ENCODE measurements at regions not wholly inside any gene's neighbourhood (a gene's known extent, or its start where the extent isn't known, plus 50 kb on each side); places are given as distances from the start of the nearest gene placed in this dataset.

- Histone ChIP-seq H3K27ac (no peak overlapping the region), H3K36me3 (no peaks in the 10 kb centered on the region), H3K27me3 (peaks cover 3% of the 10 kb centered on the region), H3K9me3 (no peaks in the 10 kb centered on the region), H3K4me1 (ENCODE audit: insufficient read depth) (no peaks in the 10 kb centered on the region), H3K4me3 (no peak overlapping the region)
- no peak for TF ChIP-seq EP300 (IDR thresholded peaks at IDR 0.05)
- TF ChIP-seq, protein P1, sequence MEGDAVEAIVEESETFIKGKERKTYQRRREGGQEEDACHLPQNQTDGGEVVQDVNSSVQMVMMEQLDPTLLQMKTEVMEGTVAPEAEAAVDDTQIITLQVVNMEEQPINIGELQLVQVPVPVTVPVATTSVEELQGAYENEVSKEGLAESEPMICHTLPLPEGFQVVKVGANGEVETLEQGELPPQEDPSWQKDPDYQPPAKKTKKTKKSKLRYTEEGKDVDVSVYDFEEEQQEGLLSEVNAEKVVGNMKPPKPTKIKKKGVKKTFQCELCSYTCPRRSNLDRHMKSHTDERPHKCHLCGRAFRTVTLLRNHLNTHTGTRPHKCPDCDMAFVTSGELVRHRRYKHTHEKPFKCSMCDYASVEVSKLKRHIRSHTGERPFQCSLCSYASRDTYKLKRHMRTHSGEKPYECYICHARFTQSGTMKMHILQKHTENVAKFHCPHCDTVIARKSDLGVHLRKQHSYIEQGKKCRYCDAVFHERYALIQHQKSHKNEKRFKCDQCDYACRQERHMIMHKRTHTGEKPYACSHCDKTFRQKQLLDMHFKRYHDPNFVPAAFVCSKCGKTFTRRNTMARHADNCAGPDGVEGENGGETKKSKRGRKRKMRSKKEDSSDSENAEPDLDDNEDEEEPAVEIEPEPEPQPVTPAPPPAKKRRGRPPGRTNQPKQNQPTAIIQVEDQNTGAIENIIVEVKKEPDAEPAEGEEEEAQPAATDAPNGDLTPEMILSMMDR (IDR thresholded peaks at IDR 0.05) = no peak
- no peak for TF ChIP-seq POLR2A (IDR thresholded peaks at IDR 0.05)
- DNase-seq = no peak
- intact Hi-C loops (cut with DNase I) = loop anchor here in 1 of 4 donors (5.0 kb wide), 1 partner anchor 104 kb away; no protein-coding TSS in a partner anchor
Observed at GRCh38 chr9:115533511-115533910, 415.6 kb upstream of the TNC start.

GRCh38 chr9:115540091-115540490 lies 422.1 kb upstream of the TNC start:
- Histone ChIP-seq H3K4me1 (ENCODE audit: insufficient read depth) (no peaks in the 10 kb centered on the region), H3K4me3 (no peak overlapping the region), H3K36me3 (no peaks in the 10 kb centered on the region), H3K27me3 (peaks cover 3% of the 10 kb centered on the region), H3K9me3 (no peaks in the 10 kb centered on the region), H3K27ac (no peak overlapping the region)
- intact Hi-C loops (cut with DNase I) = no loop called here
- no peak for TF ChIP-seq EP300 (IDR thresholded peaks at IDR 0.05)
- TF ChIP-seq POLR2A (IDR thresholded peaks at IDR 0.05) = no peak
- TF ChIP-seq, protein P1 (IDR thresholded peaks at IDR 0.05) = no peak
- no peak for DNase-seq
- 4 to 13% (median 9%) methylated on average over 2 of the region's 2 CpGs for WGBS, 3 donors

GRCh38 chr9:115543511-115543910 lies 425.6 kb upstream of the TNC start:
- Histone ChIP-seq H3K4me1 (ENCODE audit: insufficient read depth) (no peaks in the 10 kb centered on the region), H3K36me3 (no peaks in the 10 kb centered on the region), H3K9me3 (no peaks in the 10 kb centered on the region), H3K4me3 (no peak overlapping the region), H3K27me3 (no peaks in the 10 kb centered on the region), H3K27ac (no peak overlapping the region)
- TF ChIP-seq POLR2A (IDR thresholded peaks at IDR 0.05) = no peak
- TF ChIP-seq, protein P1 (IDR thresholded peaks at IDR 0.05) = no peak
- TF ChIP-seq EP300 (IDR thresholded peaks at IDR 0.05) = no peak
- WGBS, 3 donors = 89 to 100% (median 91%) methylated on average over 1 of the region's 1 CpG
- intact Hi-C loops (cut with DNase I) = no loop called here
- no peak for DNase-seq

DNA sequence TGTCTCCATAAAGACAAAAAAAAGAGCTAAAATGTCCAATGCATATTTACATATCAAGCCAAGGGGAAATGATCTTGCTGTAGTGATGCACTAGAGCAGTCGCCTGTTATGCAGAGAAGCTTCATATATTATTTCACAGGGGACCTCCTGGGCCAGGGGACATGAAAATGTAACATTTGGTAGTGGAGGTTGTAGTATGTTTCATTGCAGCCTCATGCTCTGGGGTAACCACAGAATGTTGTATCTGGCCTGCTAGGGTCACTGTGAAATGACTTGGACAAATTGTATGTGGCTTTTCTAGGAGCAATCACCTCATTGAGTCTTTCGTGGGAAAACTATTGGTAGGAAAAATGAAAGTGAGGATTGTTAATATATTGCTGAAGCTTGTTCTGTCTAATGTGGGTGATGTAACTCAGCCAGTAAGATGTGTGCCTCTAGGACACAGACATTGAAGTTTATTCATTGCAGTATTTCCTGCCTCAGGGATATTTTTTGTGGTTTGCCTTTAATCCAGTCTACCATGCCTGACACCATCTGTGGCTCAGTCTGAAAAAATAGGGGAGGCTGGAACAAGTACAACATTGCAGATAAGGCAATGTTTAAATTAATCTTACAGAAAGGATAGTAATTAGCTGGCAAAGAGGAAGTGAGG lies 430.8 kb upstream of the TNC start:
- intact Hi-C loops (cut with DNase I) = no loop called here

More for the DNA sequence above, 430.8 kb upstream of the TNC start:
- H3K4me3 ChIP-seq = no peak overlapping the region
- no peaks in the 10 kb centered on the region for H3K4me1 ChIP-seq (ENCODE audit: insufficient read depth)
- H3K27me3 ChIP-seq = no peaks in the 10 kb centered on the region
- no peaks in the 10 kb centered on the region for H3K36me3 ChIP-seq
- no peak overlapping the region for H3K27ac ChIP-seq
- no peaks in the 10 kb centered on the region for H3K9me3 ChIP-seq
- no peak for DNase-seq
- WGBS, 3 donors = 44 to 62% (median 56%) methylated on average over 2 of the region's 2 CpGs
- TF ChIP-seq, protein P1 (IDR thresholded peaks at IDR 0.05) = no peak
- TF ChIP-seq EP300 (IDR thresholded peaks at IDR 0.05) = no peak
- TF ChIP-seq POLR2A (IDR thresholded peaks at IDR 0.05) = no peak
